Naive thymus-derived CD4-positive, alpha-beta T cell (primary cell): ENCODE measurements at regions not wholly inside any gene's neighbourhood (a gene's known extent, or its start where the extent isn't known, plus 50 kb on each side); places are given as distances from the start of the nearest gene placed in this dataset.

Experiments used
- ATAC-seq: fragments of 150-1000 bp; cut with Tn5 transposase; 2 replicates; pipeline ENCODE4 v1.10.0; 2021; ENCODE audit warnings: mild to moderate bottlenecking, moderate library complexity
- CTCF ChIA-PET: fragments of 350-600 bp; sonication (Branson Sonifier 250); formaldehyde crosslinking; loops from one replicate; lab custom pipeline; 2021; ENCODE audit warnings: antibody characterized with exemption; lab: Charles Lee
- POLR2A ChIA-PET: fragments of 350-600 bp; sonication (Branson Sonifier 250); formaldehyde crosslinking; loops from one replicate; lab custom pipeline; 2021; ENCODE audit warnings: antibody characterized with exemption, inconsistent platforms; lab: Charles Lee
- DNase-seq, 9 donors: peaks; one replicate each; pipeline versions ENCODE4 v3.0.0 to v3.0.0-alpha.2; 2020 to 2022; ENCODE audit warnings: mixed read lengths in 1 of 9
- H3K27ac ChIP-seq: one replicate; pipeline ENCODE4 v1.7.0; 2013; ENCODE audit warnings: mild to moderate bottlenecking, low read depth, low read length, moderate library complexity
- H3K27me3 ChIP-seq, 2 donors: one replicate each; pipeline ENCODE4 v1.7.0; 2013; ENCODE audit warnings: low read length in 2 of 2, mild to moderate bottlenecking in 2 of 2, moderate library complexity in 2 of 2; ENCODE audit not compliant: control insufficient read depth in 2 of 2, insufficient read depth in 2 of 2
- H3K36me3 ChIP-seq, 3 experiments: 1 replicate in 2 of 3; 2 replicates in 1 of 3; pipeline ENCODE4 v1.7.0; 2013; ENCODE audit warnings: low read length in 3 of 3, mild to moderate bottlenecking in 3 of 3, moderate library complexity in 1 of 3; ENCODE audit not compliant: insufficient read depth in 3 of 3, control insufficient read depth in 2 of 3
- H3K4me1 ChIP-seq, 2 donors: one replicate each; pipeline ENCODE4 v1.7.0; 2013; ENCODE audit warnings: low read length in 2 of 2, mild to moderate bottlenecking in 2 of 2, moderate library complexity in 1 of 2; ENCODE audit not compliant: control insufficient read depth in 2 of 2, insufficient read depth in 2 of 2
- H3K4me3 ChIP-seq: 2 replicates; pipeline ENCODE4 v1.7.0; 2013; ENCODE audit warnings: mild to moderate bottlenecking, low read length
- H3K9me3 ChIP-seq, 3 experiments: 1 replicate in 2 of 3; 2 replicates in 1 of 3; pipeline ENCODE4 v1.7.0; 2013; ENCODE audit warnings: low read length in 3 of 3; ENCODE audit not compliant: control insufficient read depth in 2 of 3
- H3K27ac Mint-ChIP-seq, 9 donors: one replicate each; pipeline ENCODE4 v1.8.0; 2020 to 2022; ENCODE audit warnings: mixed read lengths in 9 of 9, mild to moderate bottlenecking in 8 of 9, moderate library complexity in 5 of 9, inconsistent platforms in 2 of 9
- H3K27me3 Mint-ChIP-seq, 5 donors: one replicate each; pipeline ENCODE4 v1.8.0; 2021 to 2022; ENCODE audit warnings: mixed read lengths in 5 of 5, mild to moderate bottlenecking in 1 of 5
- H3K36me3 Mint-ChIP-seq, 5 donors: one replicate each; pipeline ENCODE4 v1.8.0; 2020 to 2022; ENCODE audit warnings: mixed read lengths in 5 of 5, mild to moderate bottlenecking in 3 of 5, inconsistent platforms in 1 of 5
- H3K4me1 Mint-ChIP-seq, 7 donors: one replicate each; pipeline ENCODE4 v1.8.0; 2020 to 2022; ENCODE audit warnings: mixed read lengths in 7 of 7, mild to moderate bottlenecking in 3 of 7, inconsistent platforms in 1 of 7
- H3K4me3 Mint-ChIP-seq, 10 donors: one replicate each; pipeline ENCODE4 v1.8.0; 2020 to 2022; ENCODE audit warnings: mild to moderate bottlenecking in 10 of 10, mixed read lengths in 10 of 10, moderate library complexity in 6 of 10, inconsistent platforms in 2 of 10
- H3K9me3 Mint-ChIP-seq, 11 donors: one replicate each; pipeline ENCODE4 v1.8.0; 2020 to 2022; ENCODE audit warnings: mixed read lengths in 11 of 11, mild to moderate bottlenecking in 4 of 11, inconsistent platforms in 1 of 11, moderate library complexity in 1 of 11
- intact Hi-C, 2 donors: fragments of 100-400 bp; cut with micrococcal nuclease; formaldehyde crosslinking; loops; one replicate each; pipeline ENCODE4 v1.15.1; 2023

GRCh38 chr18:2433366-2433765 is 137.9 kb downstream of the METTL4 start:
- Histone ChIP-seq H3K27me3 (no peaks in the 10 kb centered on the region), H3K27ac (no peak overlapping the region), H3K4me3 (no peak overlapping the region), H3K9me3 (peaks cover 0 to 7% (median 0%) of the 10 kb centered on the region in 3 experiments), H3K36me3 (no peaks in the 10 kb centered on the region), H3K4me1 (no peaks in the 10 kb centered on the region)
- Mint-ChIP-seq H3K9me3 (peaks cover 0 to 20% (median 7%) of the 10 kb centered on the region in 11 donors), H3K27me3 (peaks cover 7 to 18% (median 10%) of the 10 kb centered on the region in 5 donors), H3K27ac (no peak overlapping the region), H3K4me1 (no peaks in the 10 kb centered on the region), H3K36me3 (no peaks in the 10 kb centered on the region), H3K4me3 (no peak overlapping the region)
- DNase-seq (no peak), ATAC-seq (no peak)
- CTCF ChIA-PET: no interaction called here
- intact Hi-C loops: loop anchor here in 1 of 2 donors (10.0 kb wide), 1 partner anchor 61 kb away; no protein-coding TSS in a partner anchor
- POLR2A ChIA-PET: no interaction called here

DNA sequence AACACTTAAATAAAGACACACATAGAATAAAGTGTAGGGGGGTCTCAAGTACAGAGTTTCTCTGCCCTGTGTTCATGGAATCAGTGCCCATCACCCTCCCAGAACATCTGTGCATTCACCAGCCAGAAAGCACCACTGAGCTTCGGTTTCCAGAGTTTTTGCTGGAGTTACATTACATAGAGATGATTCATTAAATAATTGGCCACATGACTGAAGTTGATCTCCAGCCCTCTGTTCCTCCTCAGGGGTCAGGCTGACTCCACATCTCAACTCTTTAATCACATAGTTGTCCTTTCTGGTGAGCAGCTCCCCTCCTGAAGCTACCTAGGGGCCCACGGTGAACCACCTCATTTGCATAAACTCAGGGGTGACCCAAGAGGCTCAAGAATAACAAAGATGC is 129.8 kb downstream of the METTL4 start:
- no peaks in the 10 kb centered on the region for H3K36me3 Mint-ChIP-seq
- peaks cover 0 to 21% (median 6%) of the 10 kb centered on the region in 5 donors for H3K27me3 Mint-ChIP-seq
- POLR2A ChIA-PET: no interaction called here
- Histone ChIP-seq H3K27ac (no peak overlapping the region), H3K36me3 (no peaks in the 10 kb centered on the region), H3K9me3 (no peaks in the 10 kb centered on the region), H3K27me3 (no peaks in the 10 kb centered on the region), H3K4me3 (no peak overlapping the region), H3K4me1 (no peaks in the 10 kb centered on the region)
- H3K27ac Mint-ChIP-seq: no peak overlapping the region
- peaks cover 0 to 6% (median 0%) of the 10 kb centered on the region in 7 donors for H3K4me1 Mint-ChIP-seq
- intact Hi-C loops: no loop called here
- peaks cover 0 to 9% (median 0%) of the 10 kb centered on the region in 11 donors for H3K9me3 Mint-ChIP-seq
- H3K4me3 Mint-ChIP-seq: no peak overlapping the region
- DNase-seq (no peak), ATAC-seq (no peak)
- CTCF ChIA-PET: no interaction called here

DNA sequence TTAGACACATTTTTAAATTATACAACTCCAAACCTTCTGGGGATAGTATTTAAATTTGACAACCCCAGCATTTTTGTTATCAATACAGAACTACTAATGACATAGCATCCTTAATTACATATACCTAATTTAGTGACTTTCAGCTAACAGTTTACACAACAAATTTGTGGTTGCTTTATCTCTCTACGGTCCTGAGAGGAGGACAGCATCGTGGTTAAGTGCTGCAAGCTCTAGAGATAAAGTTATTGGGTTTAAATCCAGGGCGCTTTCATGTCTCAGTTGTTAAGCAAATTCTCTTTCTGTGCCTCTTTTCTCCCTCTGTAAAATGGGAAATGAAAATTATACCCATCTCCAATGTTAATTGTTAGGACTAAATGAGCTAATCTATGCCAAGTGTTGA is 129.3 kb downstream of the METTL4 start:
- ChIA-PET POLR2A (no interaction called here), CTCF (no interaction called here)
- ATAC-seq: no peak
- no peaks in the 10 kb centered on the region for H3K4me1 ChIP-seq
- no peak for DNase-seq
- H3K9me3 ChIP-seq: no peaks in the 10 kb centered on the region
- Mint-ChIP-seq H3K27ac (no peak overlapping the region), H3K27me3 (peaks cover 0 to 17% (median 6%) of the 10 kb centered on the region in 5 donors), H3K9me3 (peaks cover 0 to 9% (median 0%) of the 10 kb centered on the region in 11 donors), H3K4me3 (no peak overlapping the region), H3K36me3 (no peaks in the 10 kb centered on the region), H3K4me1 (peaks cover 0 to 6% (median 0%) of the 10 kb centered on the region in 7 donors)
- no peaks in the 10 kb centered on the region for H3K27me3 ChIP-seq
- intact Hi-C loops: no loop called here
- H3K27ac ChIP-seq: no peak overlapping the region
- H3K36me3 ChIP-seq: no peaks in the 10 kb centered on the region
- H3K4me3 ChIP-seq: no peak overlapping the region

GRCh38 chr18:2442726-2443275 is 128.5 kb downstream of the METTL4 start:
- Mint-ChIP-seq H3K9me3 (peaks cover 0 to 9% (median 0%) of the 10 kb centered on the region in 11 donors), H3K27me3 (peaks cover 0 to 17% (median 6%) of the 10 kb centered on the region in 5 donors), H3K36me3 (no peaks in the 10 kb centered on the region), H3K4me3 (no peak overlapping the region), H3K27ac (no peak overlapping the region), H3K4me1 (peaks cover 0 to 6% (median 0%) of the 10 kb centered on the region in 7 donors)
- no peaks in the 10 kb centered on the region for H3K9me3 ChIP-seq
- ChIA-PET POLR2A (no interaction called here), CTCF (no interaction called here)
- H3K27me3 ChIP-seq: no peaks in the 10 kb centered on the region
- H3K4me3 ChIP-seq: no peak overlapping the region
- intact Hi-C loops: no loop called here
- H3K27ac ChIP-seq: no peak overlapping the region
- H3K4me1 ChIP-seq: no peaks in the 10 kb centered on the region
- DNase-seq (no peak), ATAC-seq (no peak)
- no peaks in the 10 kb centered on the region for H3K36me3 ChIP-seq

GRCh38 chr18:2444201-2444875 is 127.0 kb downstream of the METTL4 start:
- intact Hi-C loops: no loop called here
- H3K36me3 ChIP-seq: no peaks in the 10 kb centered on the region
- H3K36me3 Mint-ChIP-seq: no peaks in the 10 kb centered on the region
- peaks cover 0 to 9% (median 2%) of the 10 kb centered on the region in 11 donors for H3K9me3 Mint-ChIP-seq
- peaks cover 0 to 17% (median 7%) of the 10 kb centered on the region in 5 donors for H3K27me3 Mint-ChIP-seq
- H3K27ac ChIP-seq: no peak overlapping the region
- no peak for ATAC-seq
- H3K4me3 ChIP-seq: no peak overlapping the region
- H3K4me3 Mint-ChIP-seq: no peak overlapping the region
- CTCF ChIA-PET: interaction anchor here (0.6 kb wide), 1 partner anchor 25 kb away, joined by 3 read pairs; no protein-coding TSS in a partner anchor
- no peaks in the 10 kb centered on the region for H3K9me3 ChIP-seq
- no peak overlapping the region for H3K27ac Mint-ChIP-seq
- no peaks in the 10 kb centered on the region for H3K27me3 ChIP-seq
- POLR2A ChIA-PET: interaction anchor here (0.7 kb wide), 1 partner anchor 36 kb away, joined by 3 read pairs; no protein-coding TSS in a partner anchor
- H3K4me1 ChIP-seq: no peaks in the 10 kb centered on the region
- H3K4me1 Mint-ChIP-seq: peaks cover 0 to 6% (median 0%) of the 10 kb centered on the region in 7 donors
- no peak for DNase-seq

DNA sequence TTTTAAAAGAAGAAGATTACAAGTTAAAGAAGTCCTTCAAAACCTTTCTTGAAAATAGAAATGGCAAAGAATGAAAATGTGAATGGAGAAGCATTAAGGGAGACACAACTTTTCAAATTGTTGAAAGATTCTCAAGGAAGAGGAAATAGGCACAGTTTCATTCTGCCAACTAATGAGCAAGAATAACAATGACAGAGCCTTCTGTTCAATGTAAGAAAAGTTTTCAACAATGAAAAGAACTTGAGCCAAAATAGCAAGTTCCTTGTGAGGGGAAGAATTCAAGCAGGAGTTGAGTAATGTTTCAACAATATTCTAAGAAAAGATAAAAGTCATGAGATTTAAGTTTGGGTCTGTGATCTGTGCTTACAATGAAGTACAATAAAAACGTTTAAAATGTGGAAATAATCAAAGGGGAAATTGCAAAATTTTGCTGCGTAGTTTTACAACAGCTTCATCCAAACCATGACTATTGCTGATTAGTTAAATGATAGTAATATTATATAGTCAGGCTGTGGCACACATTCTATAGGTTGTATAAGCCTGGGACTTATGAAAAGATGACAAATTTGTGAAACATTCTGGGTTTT is 122.6 kb downstream of the METTL4 start:
- peaks cover 0 to 2% (median 0%) of the 10 kb centered on the region in 11 donors for H3K9me3 Mint-ChIP-seq
- H3K27me3 Mint-ChIP-seq: peaks cover 0 to 10% (median 5%) of the 10 kb centered on the region in 5 donors
- ChIA-PET CTCF (no interaction called here), POLR2A (no interaction called here)
- DNase-seq: no peak
- no peaks in the 10 kb centered on the region for H3K9me3 ChIP-seq
- H3K27me3 ChIP-seq: no peaks in the 10 kb centered on the region
- no peak overlapping the region for H3K4me3 Mint-ChIP-seq
- H3K4me1 Mint-ChIP-seq: peaks cover 0 to 8% (median 0%) of the 10 kb centered on the region in 7 donors
- H3K27ac Mint-ChIP-seq: no peak overlapping the region
- intact Hi-C loops: no loop called here
- peak; percentile 61 for ATAC-seq
- H3K27ac ChIP-seq: no peak overlapping the region
- H3K4me3 ChIP-seq: no peak overlapping the region
- no peaks in the 10 kb centered on the region for H3K36me3 Mint-ChIP-seq
- no peaks in the 10 kb centered on the region for H3K4me1 ChIP-seq
- H3K36me3 ChIP-seq: no peaks in the 10 kb centered on the region
